ENCODE measurements at regions not wholly inside any gene's neighbourhood (a gene's known extent, or its start where the extent isn't known, plus 50 kb on each side); places are given as distances from the start of the nearest gene placed in this dataset.

GRCh38 chr14:81991998-81992397 is 458.3 kb upstream of the SEL1L start:
- no peaks in the 10 kb centered on the region for H3K9me3 Mint-ChIP-seq
- peaks cover 6% of the 10 kb centered on the region for H3K4me1 Mint-ChIP-seq
- no peak overlapping the region for H3K4me3 Mint-ChIP-seq
- TF ChIP-seq CTCF (IDR thresholded peaks at IDR 0.05; ENCODE audit: unreplicated experiment in 3 of 3), result peak in 1 of 3 experiments; percentile 22
- peaks cover 3% of the 10 kb centered on the region for H3K36me3 Mint-ChIP-seq (ENCODE audit: low read depth)
- H3K27me3 Mint-ChIP-seq (ENCODE audit: low read depth), result no peaks in the 10 kb centered on the region
- H3K27ac Mint-ChIP-seq, result no peak overlapping the region

- H3K27ac Mint-ChIP-seq, result no peak overlapping the region
- no peak overlapping the region for H3K4me3 Mint-ChIP-seq
- no peaks in the 10 kb centered on the region for H3K27me3 Mint-ChIP-seq (ENCODE audit: low read depth)
- H3K4me1 Mint-ChIP-seq, result peaks cover 6% of the 10 kb centered on the region
- TF ChIP-seq CTCF (IDR thresholded peaks at IDR 0.05; ENCODE audit: unreplicated experiment in 3 of 3), result no peak
- peaks cover 3% of the 10 kb centered on the region for H3K36me3 Mint-ChIP-seq (ENCODE audit: low read depth)
- no peaks in the 10 kb centered on the region for H3K9me3 Mint-ChIP-seq
These were observed 459.8 kb upstream of the SEL1L start for GRCh38 chr14:81993432-81993831.

- TF ChIP-seq CTCF (IDR thresholded peaks at IDR 0.05; ENCODE audit: unreplicated experiment in 3 of 3), result no peak
- Mint-ChIP-seq H3K27ac (no peak overlapping the region), H3K27me3 (ENCODE audit: low read depth) (no peaks in the 10 kb centered on the region), H3K9me3 (no peaks in the 10 kb centered on the region), H3K4me1 (no peaks in the 10 kb centered on the region), H3K4me3 (no peak overlapping the region), H3K36me3 (ENCODE audit: low read depth) (no peaks in the 10 kb centered on the region)
These were observed 469.8 kb upstream of the SEL1L start for GRCh38 chr14:82003426-82003825.

GRCh38 chr14:82009076-82009475 is 475.4 kb upstream of the SEL1L start:
- no peak overlapping the region for H3K4me3 Mint-ChIP-seq

GRCh38 chr14:82009993-82010392 is 476.3 kb upstream of the SEL1L start:
- Mint-ChIP-seq H3K36me3 (ENCODE audit: low read depth) (no peaks in the 10 kb centered on the region), H3K27ac (no peak overlapping the region), H3K4me1 (no peaks in the 10 kb centered on the region), H3K9me3 (peaks cover 15% of the 10 kb centered on the region), H3K4me3 (no peak overlapping the region), H3K27me3 (ENCODE audit: low read depth) (no peaks in the 10 kb centered on the region)
- TF ChIP-seq CTCF (IDR thresholded peaks at IDR 0.05; ENCODE audit: unreplicated experiment in 3 of 3), result no peak

More at GRCh38 chr14:82009076-82009475, 475.4 kb upstream of the SEL1L start:
- H3K27me3 Mint-ChIP-seq (ENCODE audit: low read depth), result no peaks in the 10 kb centered on the region
- TF ChIP-seq CTCF (IDR thresholded peaks at IDR 0.05; ENCODE audit: unreplicated experiment in 3 of 3), result peak; percentile 5 to 16 (median 9)
- no peak overlapping the region for H3K27ac Mint-ChIP-seq
- no peaks in the 10 kb centered on the region for H3K4me1 Mint-ChIP-seq
- H3K36me3 Mint-ChIP-seq (ENCODE audit: low read depth), result no peaks in the 10 kb centered on the region
- H3K9me3 Mint-ChIP-seq, result peaks cover 15% of the 10 kb centered on the region

GRCh38 chr14:82011460-82011859 is 477.8 kb upstream of the SEL1L start:
- Mint-ChIP-seq H3K27me3 (ENCODE audit: low read depth) (no peaks in the 10 kb centered on the region), H3K4me1 (no peaks in the 10 kb centered on the region), H3K27ac (no peak overlapping the region), H3K4me3 (no peak overlapping the region), H3K9me3 (peaks cover 17% of the 10 kb centered on the region), H3K36me3 (ENCODE audit: low read depth) (no peaks in the 10 kb centered on the region)
- no peak for TF ChIP-seq CTCF (IDR thresholded peaks at IDR 0.05; ENCODE audit: unreplicated experiment in 3 of 3)
